PC-9 (cell line): ENCODE measurements at regions not wholly inside any gene's neighbourhood (a gene's known extent, or its start where the extent isn't known, plus 50 kb on each side); places are given as distances from the start of the nearest gene placed in this dataset.

ENCODE experiments used
- BruUV-seq: library from RNA; stranded (reverse); fragments of 400-500 nt; replicated peaks from 2 replicates; lab custom pipeline; 2021; lab: Mats Ljungman, UMichigan
- CTCF ChIA-PET: fragments of 300-600 bp; sonication (Branson Sonifier 250); formaldehyde crosslinking; loops from one replicate; lab custom pipeline; 2022; ENCODE audit warnings: antibody characterized with exemption; lab: Charles Lee
- POLR2A ChIA-PET: fragments of 300-600 bp; sonication (Branson Sonifier 250); formaldehyde crosslinking; loops from one replicate; lab custom pipeline; 2022; ENCODE audit warnings: antibody characterized with exemption; ENCODE audit not compliant: unreplicated experiment; lab: Charles Lee
- DNase-seq, 2 experiments: peaks; one replicate each; pipeline versions ENCODE4 v3.0.0 to v3.0.0-alpha.2; 2015 to 2022; ENCODE audit warnings: mixed read lengths in 1 of 2
- H2AFZ ChIP-seq: fragments of 200-600 bp; sonication (generic); 2 replicates; pipeline ENCODE4 v1.8.1; 2017; ENCODE audit warnings: antibody characterized with exemption
- H3F3A ChIP-seq: fragments of 200-600 bp; sonication (generic); 2 replicates; pipeline ENCODE4 v1.8.1; 2017; ENCODE audit warnings: antibody characterized with exemption, mild to moderate bottlenecking, low read depth; ENCODE audit not compliant: insufficient read depth
- H3K27ac ChIP-seq: fragments of 200-600 bp; sonication (generic); 2 replicates; pipeline ENCODE4 v1.6.1; 2016; ENCODE audit warnings: mixed run types
- H3K27me3 ChIP-seq: fragments of 200-600 bp; sonication (generic); 2 replicates; pipeline ENCODE4 v1.6.1; 2016; ENCODE audit warnings: low read depth, mixed run types; ENCODE audit not compliant: insufficient read depth
- H3K36me3 ChIP-seq: fragments of 200-600 bp; sonication (generic); 2 replicates; pipeline ENCODE4 v1.6.1; 2016; ENCODE audit warnings: low read depth, mixed run types
- H3K4me1 ChIP-seq: fragments of 200-600 bp; sonication (generic); replicated peaks from 2 replicates; pipeline ENCODE4 v1.6.1; 2016; ENCODE audit warnings: mixed run types; ENCODE audit not compliant: insufficient read depth
- H3K4me2 ChIP-seq: fragments of 200-600 bp; sonication (generic); 2 replicates; pipeline ENCODE4 v1.6.1; 2017; ENCODE audit warnings: mixed run types
- H3K4me3 ChIP-seq: fragments of 200-600 bp; sonication (generic); 2 replicates; pipeline ENCODE4 v1.6.1; 2016; ENCODE audit warnings: mixed run types
- H3K79me2 ChIP-seq: fragments of 200-600 bp; sonication (generic); 2 replicates; pipeline ENCODE4 v1.6.1; 2017; ENCODE audit warnings: low read depth, mixed run types
- H3K9me2 ChIP-seq: fragments of 200-600 bp; sonication (generic); 2 replicates; pipeline ENCODE4 v1.8.1; 2017; ENCODE audit warnings: mild to moderate bottlenecking; ENCODE audit not compliant: insufficient read depth
- H3K9me3 ChIP-seq: fragments of 200-600 bp; sonication (generic); 2 replicates; pipeline ENCODE4 v1.8.1; 2016; ENCODE audit warnings: low read depth; ENCODE audit not compliant: insufficient read depth
- H4K20me1 ChIP-seq: fragments of 200-600 bp; sonication (generic); 2 replicates; pipeline ENCODE4 v1.8.1; 2017; ENCODE audit not compliant: insufficient read depth
- EZH2 ChIP-seq: fragments of 200-600 bp; sonication (generic); IDR thresholded peaks from 2 replicates; pipeline ENCODE4 v1.8.0; 2017; ENCODE audit warnings: antibody characterized with exemption, low read depth
- intact Hi-C: fragments of 100-400 bp; cut with micrococcal nuclease; formaldehyde crosslinking; loops from one replicate; pipeline ENCODE4 v1.10.0; 2022; ENCODE audit not compliant: unreplicated experiment
- TF ChIP-seq, protein P1 (sequence below): fragments of 200-600 bp; sonication (generic); conservative IDR thresholded peaks from 2 replicates; pipeline ENCODE4 v1.6.1; 2017; ENCODE audit warnings: mixed run types, antibody characterized with exemption, mild to moderate bottlenecking, moderate library complexity

GRCh38 chr4:162921178-162921785 is 245.4 kb downstream of the NAF1 start:
- no peak overlapping the region for H3K4me3 ChIP-seq
- no peaks in the 10 kb centered on the region for H3K36me3 ChIP-seq
- H3K27ac ChIP-seq, result no peak overlapping the region
- intact Hi-C loops, result no loop called here
- no peak for TF ChIP-seq EZH2
- TF ChIP-seq, protein P1, sequence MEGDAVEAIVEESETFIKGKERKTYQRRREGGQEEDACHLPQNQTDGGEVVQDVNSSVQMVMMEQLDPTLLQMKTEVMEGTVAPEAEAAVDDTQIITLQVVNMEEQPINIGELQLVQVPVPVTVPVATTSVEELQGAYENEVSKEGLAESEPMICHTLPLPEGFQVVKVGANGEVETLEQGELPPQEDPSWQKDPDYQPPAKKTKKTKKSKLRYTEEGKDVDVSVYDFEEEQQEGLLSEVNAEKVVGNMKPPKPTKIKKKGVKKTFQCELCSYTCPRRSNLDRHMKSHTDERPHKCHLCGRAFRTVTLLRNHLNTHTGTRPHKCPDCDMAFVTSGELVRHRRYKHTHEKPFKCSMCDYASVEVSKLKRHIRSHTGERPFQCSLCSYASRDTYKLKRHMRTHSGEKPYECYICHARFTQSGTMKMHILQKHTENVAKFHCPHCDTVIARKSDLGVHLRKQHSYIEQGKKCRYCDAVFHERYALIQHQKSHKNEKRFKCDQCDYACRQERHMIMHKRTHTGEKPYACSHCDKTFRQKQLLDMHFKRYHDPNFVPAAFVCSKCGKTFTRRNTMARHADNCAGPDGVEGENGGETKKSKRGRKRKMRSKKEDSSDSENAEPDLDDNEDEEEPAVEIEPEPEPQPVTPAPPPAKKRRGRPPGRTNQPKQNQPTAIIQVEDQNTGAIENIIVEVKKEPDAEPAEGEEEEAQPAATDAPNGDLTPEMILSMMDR, result no peak
- H3K9me3 ChIP-seq, result no peaks in the 10 kb centered on the region
- ChIA-PET POLR2A (no interaction called here), CTCF (no interaction called here)
- H3K79me2 ChIP-seq, result no peaks in the 10 kb centered on the region
- no peak for DNase-seq
- H3K27me3 ChIP-seq, result no peaks in the 10 kb centered on the region
- no peaks in the 10 kb centered on the region for H3K4me1 ChIP-seq
- H3K4me2 ChIP-seq, result no peak overlapping the region
- H4K20me1 ChIP-seq, result no peaks in the 10 kb centered on the region
- no TSS peak for BruUV-seq
- H3F3A ChIP-seq, result no peaks in the 10 kb centered on the region
- H2AFZ ChIP-seq, result no peak overlapping the region
- no peaks in the 10 kb centered on the region for H3K9me2 ChIP-seq

DNA sequence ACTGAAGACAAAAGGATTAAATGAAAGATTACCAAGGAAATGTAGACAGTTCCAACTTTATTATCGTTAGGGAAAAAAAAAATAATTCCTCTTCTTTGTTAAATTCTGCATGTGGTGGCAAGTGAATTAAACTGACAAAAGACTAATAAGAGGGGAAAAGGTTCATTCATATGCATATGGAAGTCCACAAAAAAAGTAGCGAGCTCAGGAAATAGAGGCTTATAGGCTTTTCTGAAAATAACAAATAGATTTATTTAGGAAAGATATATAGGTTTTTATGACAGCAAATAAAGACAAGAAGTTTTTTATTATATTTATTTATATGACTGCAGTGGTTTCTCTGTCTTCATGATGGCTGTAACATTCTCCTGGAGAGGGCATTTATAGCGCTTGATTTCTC is 246.0 kb downstream of the NAF1 start:
- H3K27me3 ChIP-seq, result no peaks in the 10 kb centered on the region
- H3K4me3 ChIP-seq, result no peak overlapping the region
- ChIA-PET POLR2A (no interaction called here), CTCF (no interaction called here)
- H4K20me1 ChIP-seq, result no peaks in the 10 kb centered on the region
- no peak overlapping the region for H3K27ac ChIP-seq
- no peaks in the 10 kb centered on the region for H3K4me1 ChIP-seq
- DNase-seq, result no peak
- H3K9me2 ChIP-seq, result no peaks in the 10 kb centered on the region
- H3K79me2 ChIP-seq, result no peaks in the 10 kb centered on the region
- no TSS peak for BruUV-seq
- intact Hi-C loops, result no loop called here
- TF ChIP-seq, protein P1, result no peak
- no peak for TF ChIP-seq EZH2
- no peak overlapping the region for H2AFZ ChIP-seq
- H3F3A ChIP-seq, result no peaks in the 10 kb centered on the region
- H3K9me3 ChIP-seq, result no peaks in the 10 kb centered on the region
- H3K4me2 ChIP-seq, result no peak overlapping the region
- H3K36me3 ChIP-seq, result no peaks in the 10 kb centered on the region

- intact Hi-C loops, result no loop called here
- ChIA-PET CTCF (no interaction called here), POLR2A (no interaction called here)
- no peaks in the 10 kb centered on the region for H4K20me1 ChIP-seq
- no peak overlapping the region for H3K4me3 ChIP-seq
- no peaks in the 10 kb centered on the region for H3F3A ChIP-seq
- no peaks in the 10 kb centered on the region for H3K9me2 ChIP-seq
- no peak for DNase-seq
- no peak for TF ChIP-seq EZH2
- TF ChIP-seq, protein P1, result no peak
- H3K27me3 ChIP-seq, result no peaks in the 10 kb centered on the region
- no peaks in the 10 kb centered on the region for H3K4me1 ChIP-seq
- no peaks in the 10 kb centered on the region for H3K36me3 ChIP-seq
- no peaks in the 10 kb centered on the region for H3K9me3 ChIP-seq
- H2AFZ ChIP-seq, result no peak overlapping the region
- no TSS peak for BruUV-seq
- H3K27ac ChIP-seq, result no peak overlapping the region
- no peak overlapping the region for H3K4me2 ChIP-seq
- no peaks in the 10 kb centered on the region for H3K79me2 ChIP-seq
Measured at GRCh38 chr4:162912482-162912881, 254.2 kb downstream of the NAF1 start.
